Glomerular endothelial cell (primary cell): ENCODE measurements at regions not wholly inside any gene's neighbourhood (a gene's known extent, or its start where the extent isn't known, plus 50 kb on each side); places are given as distances from the start of the nearest gene placed in this dataset.
"Not testable (repeated sequence)": the region's sequence is repeated elsewhere in the genome, so short reads cannot be mapped to it uniquely, and the experiment has no call there.

Experiments
- DNase-seq: peaks from one replicate; pipeline ENCODE4 v3.0.0-alpha.2; 2011; ENCODE audit warnings: low read depth, low spot score; ENCODE audit errors: extremely low read depth

- DNase-seq = no peak
Observed at GRCh38 chr5:152185547-152186245, 219.4 kb downstream of the NMUR2 start.

DNA sequence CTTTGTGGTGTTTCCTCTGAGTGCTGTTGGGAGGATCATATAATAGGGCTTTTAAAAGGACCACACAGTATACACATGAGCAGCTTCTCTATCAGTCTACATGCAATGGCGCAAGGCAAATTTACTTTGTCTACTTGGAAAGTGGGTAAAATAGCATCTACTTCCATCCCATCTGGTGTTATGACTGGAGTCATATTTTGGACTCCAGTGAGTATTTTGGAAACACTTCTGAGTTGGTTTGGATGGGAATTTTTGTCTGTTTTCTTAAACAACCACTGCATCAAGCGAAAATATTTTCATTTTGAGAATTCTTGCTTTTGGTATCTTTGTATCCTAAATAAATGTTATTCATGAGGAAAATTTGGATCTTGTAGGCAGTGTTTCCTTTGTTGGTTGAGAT is 220.8 kb downstream of the NMUR2 start:
- DNase-seq = no peak

- no peak for DNase-seq
Observed at GRCh38 chr5:152181461-152181860, 223.6 kb downstream of the NMUR2 start.

DNA sequence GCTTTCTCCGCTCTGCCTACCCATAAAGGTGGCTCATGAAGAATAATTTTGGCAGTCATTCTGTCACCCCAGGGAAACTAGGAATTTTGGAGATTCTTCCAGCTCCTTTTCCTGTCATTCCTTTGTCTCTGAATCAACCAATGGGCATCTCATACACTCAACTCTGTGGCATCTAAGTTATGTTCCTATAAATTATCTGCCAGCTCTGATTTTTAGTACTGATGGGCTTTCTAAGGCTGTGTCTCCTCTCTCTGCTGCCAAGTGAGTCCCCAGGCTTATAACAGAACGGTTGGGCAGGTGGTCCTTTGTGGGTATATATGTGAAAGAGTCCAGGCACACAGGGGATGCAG is 226.8 kb downstream of the NMUR2 start:
- DNase-seq = no peak

DNA sequence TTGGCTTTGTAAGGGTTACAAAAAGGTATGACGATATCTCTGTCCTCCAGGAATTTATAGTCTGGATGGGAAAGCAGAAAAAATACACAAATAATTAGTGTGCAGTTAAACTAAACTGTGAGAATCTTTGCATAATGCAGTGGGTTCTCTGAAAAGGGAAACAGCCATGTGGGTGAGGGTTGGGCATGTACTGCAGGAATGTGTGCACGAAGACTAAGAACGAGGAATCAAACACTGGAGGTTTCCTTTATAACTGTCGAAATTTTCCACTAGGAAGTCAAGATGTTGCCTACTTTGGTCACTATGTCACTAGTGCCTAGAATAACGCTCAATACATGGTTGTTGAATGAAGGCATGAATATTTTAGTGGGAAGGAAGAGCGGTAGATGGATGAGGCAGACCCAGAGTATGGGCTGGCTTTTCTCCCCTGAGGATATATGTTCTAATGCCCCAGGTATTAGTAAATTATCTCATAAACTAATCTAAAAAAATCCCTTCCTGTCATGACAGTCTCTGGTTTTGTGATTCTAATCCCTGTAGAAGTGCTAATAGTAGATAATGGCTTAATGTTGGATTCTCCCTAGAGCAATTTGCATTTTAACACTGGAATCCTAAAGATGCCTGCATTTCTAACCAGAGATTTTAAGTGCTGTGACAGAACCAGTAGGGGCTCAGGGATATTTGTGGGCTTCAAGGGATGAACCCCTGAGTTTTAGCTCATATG is 227.3 kb downstream of the NMUR2 start:
- DNase-seq = no peak

- DNase-seq = no peak
Observed at GRCh38 chr5:152171888-152172287, 233.2 kb downstream of the NMUR2 start.

DNA sequence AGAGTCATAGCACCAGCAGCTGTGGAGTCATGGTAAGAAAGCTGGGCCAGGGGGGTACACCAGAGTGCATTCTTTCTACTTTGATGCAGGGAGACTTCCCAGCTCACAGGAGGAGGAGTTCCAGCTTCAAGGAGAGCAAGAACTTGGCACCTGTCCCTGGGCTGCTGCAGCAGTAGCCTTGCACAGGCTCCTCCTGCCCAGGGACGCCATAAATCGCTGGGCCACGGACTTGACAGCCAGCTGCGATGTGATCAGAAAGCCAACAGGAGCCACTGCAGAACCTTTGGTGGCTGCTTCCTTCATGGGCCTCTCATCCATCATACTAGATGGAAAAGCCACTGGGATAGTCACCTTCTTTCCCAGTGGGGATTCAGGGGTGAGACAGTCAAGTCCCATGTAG is 234.7 kb downstream of the NMUR2 start:
- no peak for DNase-seq

DNA sequence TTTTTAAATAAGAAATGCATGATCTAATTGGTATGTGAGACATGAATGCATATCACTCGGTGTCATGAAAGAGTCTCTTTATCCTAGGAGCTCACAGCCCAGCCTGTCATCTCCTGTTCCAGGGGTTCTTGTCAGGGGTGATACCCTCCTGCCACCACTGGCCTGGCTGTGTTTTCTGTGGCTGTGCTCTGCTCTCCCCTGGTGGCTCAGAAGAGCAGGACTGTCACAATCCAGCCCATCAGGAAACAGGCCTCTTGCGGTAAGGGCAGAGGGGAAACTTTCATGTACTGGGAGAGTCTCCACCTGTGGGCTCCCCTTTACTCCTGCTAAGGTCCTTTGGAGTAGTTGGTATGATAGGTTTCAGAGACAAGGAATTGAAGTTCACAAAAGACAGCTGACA is 240.2 kb upstream of the GLRA1 start:
- DNase-seq = no peak

DNA sequence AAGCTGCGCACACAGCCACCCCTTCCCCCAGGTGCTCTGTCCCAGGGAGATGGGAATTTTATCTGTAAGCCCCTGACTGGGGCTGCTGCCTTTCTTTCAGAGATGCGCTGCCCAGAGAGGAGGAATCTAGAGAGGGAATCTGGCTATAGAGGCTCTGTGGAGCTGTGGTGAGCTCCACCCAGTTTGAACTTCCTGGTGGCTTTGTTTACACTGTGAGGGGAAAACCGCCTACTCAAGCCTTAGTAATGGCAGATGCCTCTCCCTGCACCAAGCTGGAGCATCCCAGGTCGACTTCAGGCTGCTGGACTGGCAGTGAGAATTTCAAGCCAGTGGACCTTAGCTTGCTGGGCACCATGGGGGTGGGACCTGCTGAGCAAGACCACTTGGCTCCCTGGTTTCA is 235.2 kb upstream of the GLRA1 start:
- DNase-seq = not testable (repeated sequence)

- DNase-seq = not testable (repeated sequence)
Observed at GRCh38 chr5:152154452-152154851, 229.8 kb upstream of the GLRA1 start.

- DNase-seq = no peak
Observed at GRCh38 chr5:152151940-152152339, 227.3 kb upstream of the GLRA1 start.

- DNase-seq = no peak
Observed at GRCh38 chr5:152151113-152151512, 226.5 kb upstream of the GLRA1 start.

- no peak for DNase-seq
Observed at GRCh38 chr5:152147286-152147685, 222.6 kb upstream of the GLRA1 start.

DNA sequence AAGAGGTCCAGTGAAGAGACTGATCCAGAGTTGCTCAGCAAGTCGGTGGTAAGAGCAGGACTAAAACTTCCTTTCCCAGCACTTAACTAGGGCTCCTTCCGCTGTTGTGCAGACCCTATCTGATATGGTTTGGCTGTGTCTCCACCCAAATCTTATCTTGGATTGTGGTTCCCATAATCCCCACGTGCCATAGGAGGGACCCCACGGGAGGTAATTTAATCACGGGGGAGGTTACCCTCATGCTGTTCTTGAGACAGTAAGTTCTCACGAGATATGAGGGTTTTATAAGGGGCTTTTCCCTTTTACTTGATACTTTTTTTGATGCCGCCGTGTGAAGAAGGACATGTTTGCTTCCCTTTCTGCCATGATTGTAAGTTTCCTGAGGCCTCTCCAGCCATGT is 221.9 kb upstream of the GLRA1 start:
- DNase-seq = no peak

GRCh38 chr5:152144556-152144955 is 219.9 kb upstream of the GLRA1 start:
- DNase-seq = no peak

- no peak for DNase-seq
Observed at GRCh38 chr5:152144030-152144429, 219.4 kb upstream of the GLRA1 start.

DNA sequence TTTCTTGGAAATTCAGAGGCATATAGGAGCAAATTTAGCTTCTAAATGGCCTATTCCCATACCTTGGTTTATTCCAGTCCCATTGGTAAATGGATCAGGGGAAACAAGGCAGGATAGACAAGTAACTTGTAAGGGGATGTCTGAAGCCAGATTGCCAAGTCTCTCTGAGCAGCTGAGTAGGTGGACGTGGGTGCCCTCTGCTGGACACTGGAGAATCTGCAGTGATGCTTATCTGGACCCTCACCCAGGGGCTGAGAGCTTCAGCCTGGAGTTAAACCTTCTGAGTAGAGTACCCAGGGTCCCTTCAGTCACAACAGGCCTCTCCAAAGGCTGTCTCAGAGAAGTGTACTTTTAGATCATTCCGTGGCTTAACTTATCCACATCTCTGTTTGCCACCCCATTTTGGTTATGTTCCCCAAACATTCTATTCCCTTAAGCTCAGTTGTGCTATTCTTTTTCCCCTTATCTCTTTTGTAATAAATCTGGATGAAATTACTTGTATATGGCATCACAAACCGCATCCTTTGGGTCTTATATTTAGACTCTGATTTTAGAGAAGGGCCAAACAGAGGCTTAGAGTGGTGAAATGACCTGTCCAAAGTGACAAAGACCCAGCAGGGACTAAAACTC is 218.3 kb upstream of the GLRA1 start:
- DNase-seq = peak; percentile 9

DNA sequence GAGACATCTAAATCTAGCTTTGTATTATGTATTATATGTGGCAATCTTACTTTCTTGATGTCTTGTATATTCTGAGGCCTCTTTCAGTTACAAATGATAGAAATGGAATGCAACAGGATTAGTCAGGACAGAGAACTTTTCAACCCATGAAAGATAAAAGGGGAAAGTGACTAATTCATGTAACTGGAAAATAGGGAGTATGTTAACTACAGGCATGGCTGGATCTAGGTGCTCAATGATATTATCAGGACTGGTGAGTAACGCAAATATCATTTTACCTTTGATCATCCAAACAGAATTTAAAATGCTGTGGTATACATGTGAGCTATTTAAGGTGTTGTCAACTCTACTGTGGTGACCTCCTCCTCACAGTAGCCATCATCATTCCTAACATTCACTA is 215.7 kb upstream of the GLRA1 start:
- DNase-seq = no peak

- DNase-seq = no peak
Observed at GRCh38 chr5:152137063-152137462, 212.4 kb upstream of the GLRA1 start.

- DNase-seq = no peak
Observed at GRCh38 chr5:152136321-152136720, 211.7 kb upstream of the GLRA1 start.

DNA sequence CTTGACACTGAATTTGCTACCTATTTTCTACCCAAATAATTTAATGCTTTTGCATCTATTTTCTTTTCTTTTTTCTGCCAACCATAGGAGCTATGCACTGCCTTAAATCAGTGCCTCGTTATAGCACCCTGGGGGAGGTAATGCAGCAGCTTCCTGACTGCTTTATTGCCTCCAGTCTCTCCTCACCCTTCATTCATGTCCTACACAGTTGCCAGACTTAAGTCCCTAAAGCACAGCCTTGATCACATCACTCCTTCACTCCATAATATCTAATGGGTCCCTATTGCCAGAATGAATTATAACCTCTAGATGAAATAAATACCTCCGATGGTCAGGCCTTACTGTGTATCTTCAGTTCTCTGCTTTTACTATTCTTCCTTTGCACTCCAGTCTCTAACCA is 211.2 kb upstream of the GLRA1 start:
- DNase-seq = no peak

- DNase-seq = no peak
Observed at GRCh38 chr5:152125661-152126205, 201.1 kb upstream of the GLRA1 start.
